ENCODE measurements at regions not wholly inside any gene's neighbourhood (a gene's known extent, or its start where the extent isn't known, plus 50 kb on each side); places are given as distances from the start of the nearest gene placed in this dataset.

- Histone ChIP-seq H3K4me3 (no peak overlapping the region), H3K4me1 (no peaks in the 10 kb centered on the region), H3K27me3 (peaks cover 0 to 8% (median 0%) of the 10 kb centered on the region in 9 donors), H3K36me3 (no peaks in the 10 kb centered on the region), H3K27ac (no peak overlapping the region), H3K9me3 (no peaks in the 10 kb centered on the region)
- intact Hi-C loops (cut with DNase I), result no loop called here
- DNase-seq (no peak), ATAC-seq (no peak)
- TF ChIP-seq CTCF (IDR thresholded peaks at IDR 0.05), result no peak
- TF ChIP-seq POLR2A (IDR thresholded peaks at IDR 0.05), result no peak
- 76 to 88% (median 85%) methylated on average over 5 of the region's 5 CpGs for WGBS, 4 donors
These were observed 669.1 kb downstream of the GALR1 start for GRCh38 chr18:77918730-77919129.

GRCh38 chr18:77919923-77920322 lies 670.3 kb downstream of the GALR1 start:
- Histone ChIP-seq H3K27ac (no peak overlapping the region), H3K9me3 (no peaks in the 10 kb centered on the region), H3K27me3 (peaks cover 0 to 8% (median 0%) of the 10 kb centered on the region in 9 donors), H3K4me3 (no peak overlapping the region), H3K4me1 (no peaks in the 10 kb centered on the region), H3K36me3 (no peaks in the 10 kb centered on the region)
- 74 to 82% (median 77%) methylated on average over 4 of the region's 4 CpGs for WGBS, 4 donors
- DNase-seq, result no peak
- intact Hi-C loops (cut with DNase I), result loop anchor here in 1 of 10 donors (5.0 kb wide), 1 partner anchor 48 kb away; no protein-coding TSS in a partner anchor
- TF ChIP-seq CTCF (IDR thresholded peaks at IDR 0.05), result no peak
- TF ChIP-seq POLR2A (IDR thresholded peaks at IDR 0.05), result no peak
- ATAC-seq, result no peak

- H3K36me3 ChIP-seq, result no peaks in the 10 kb centered on the region
- WGBS, 4 donors, result 52 to 73% (median 59%) methylated on average over 1 of the region's 1 CpG
- DNase-seq, result no peak
These were observed 685.7 kb downstream of the GALR1 start for GRCh38 chr18:77935342-77935741.

GRCh38 chr18:77940566-77940965 lies 690.9 kb downstream of the GALR1 start:
- Histone ChIP-seq H3K4me1 (no peaks in the 10 kb centered on the region), H3K4me3 (no peak overlapping the region), H3K36me3 (no peaks in the 10 kb centered on the region), H3K27ac (no peak overlapping the region), H3K9me3 (peaks cover 0 to 8% (median 0%) of the 10 kb centered on the region in 12 donors), H3K27me3 (peaks cover 0 to 11% (median 0%) of the 10 kb centered on the region in 9 donors)
- WGBS, 4 donors, result 73 to 85% (median 81%) methylated on average over 10 of the region's 10 CpGs
- no peak for TF ChIP-seq CTCF (IDR thresholded peaks at IDR 0.05)
- TF ChIP-seq POLR2A (IDR thresholded peaks at IDR 0.05), result no peak
- intact Hi-C loops (cut with DNase I), result no loop called here
- DNase-seq (no peak), ATAC-seq (no peak)

More at GRCh38 chr18:77935342-77935741, 685.7 kb downstream of the GALR1 start:
- Histone ChIP-seq H3K27ac (no peak overlapping the region), H3K4me3 (no peak overlapping the region), H3K4me1 (no peaks in the 10 kb centered on the region), H3K27me3 (peaks cover 0 to 3% (median 0%) of the 10 kb centered on the region in 9 donors), H3K9me3 (peaks cover 0 to 13% (median 0%) of the 10 kb centered on the region in 12 donors)
- no peak for TF ChIP-seq CTCF (IDR thresholded peaks at IDR 0.05)
- no peak for TF ChIP-seq POLR2A (IDR thresholded peaks at IDR 0.05)
- intact Hi-C loops (cut with DNase I), result no loop called here
- no peak for ATAC-seq

Measured in heart left ventricle (tissue), 16 donors.